ENCODE measurements at regions not wholly inside any gene's neighbourhood (a gene's known extent, or its start where the extent isn't known, plus 50 kb on each side); places are given as distances from the start of the nearest gene placed in this dataset.

GRCh38 chr15:62771234-62771633 lies 271.3 kb upstream of the TPM1 start:
- H3K9ac ChIP-seq (ENCODE audit: low read length), result no peak overlapping the region
- no peak overlapping the region for H3K27ac ChIP-seq (ENCODE audit: low read length in 2 of 2)
- no peaks in the 10 kb centered on the region for H3K9me3 ChIP-seq (ENCODE audit: control extremely low read depth in 1 of 3, control insufficient read depth in 2 of 3, insufficient read depth in 1 of 3, low read length in 2 of 3)
- DNase-seq, result no peak
- H3K4me3 ChIP-seq (ENCODE audit: control extremely low read depth in 1 of 5, extremely low read depth in 1 of 5, insufficient read depth in 1 of 5, low read depth in 2 of 5, low read length in 4 of 5), result no peak overlapping the region
- H4K20me1 ChIP-seq (ENCODE audit: control insufficient read depth, insufficient read depth, low read length, poor library complexity, severe bottlenecking), result no peaks in the 10 kb centered on the region
- TF ChIP-seq CTCF (IDR thresholded peaks at IDR 0.05) (no peak), EZH2 (IDR thresholded peaks at IDR 0.05; ENCODE audit: borderline replicate concordance, insufficient read depth, low read depth, low read length, poor library complexity, severe bottlenecking) (no peak)
- H2AFZ ChIP-seq (ENCODE audit: insufficient read depth, low read depth, low read length, poor library complexity, severe bottlenecking), result no peak overlapping the region
- intact Hi-C loops (cut with micrococcal nuclease), result no loop called here
- POLR2A ChIA-PET, result no interaction called here
- H3K36me3 ChIP-seq (replicated peaks in 1 of 2; ENCODE audit: control extremely low read depth in 1 of 2, control insufficient read depth in 1 of 2, extremely low read depth in 1 of 2, insufficient read depth in 2 of 2, low read length in 1 of 2), result no peaks in the 10 kb centered on the region
- WGBS (ENCODE audit: insufficient coverage), result 100% methylated on average over 1 of the region's 2 CpGs
- no peaks in the 10 kb centered on the region for H3K79me2 ChIP-seq (ENCODE audit: control insufficient read depth, insufficient read depth, low read length)
- H3K4me1 Mint-ChIP-seq, result no peaks in the 10 kb centered on the region
- no peak overlapping the region for H3K4me3 Mint-ChIP-seq
- H3K4me2 ChIP-seq (replicated peaks; ENCODE audit: low read depth, low read length, poor library complexity, severe bottlenecking), result no peak overlapping the region
- no peaks in the 10 kb centered on the region for H3K9me3 Mint-ChIP-seq (ENCODE audit: insufficient read depth)
- H3K4me1 ChIP-seq (ENCODE audit: control insufficient read depth in 2 of 2, insufficient read depth in 2 of 2, low read length in 2 of 2), result no peaks in the 10 kb centered on the region
- H3K27me3 Mint-ChIP-seq, result no peaks in the 10 kb centered on the region
- CTCF ChIA-PET, result no interaction called here
- ATAC-seq (ENCODE audit: low read depth), result no peak
- H3K27ac Mint-ChIP-seq, result no peak overlapping the region
- no peaks in the 10 kb centered on the region for H3K27me3 ChIP-seq (replicated peaks in 1 of 4; ENCODE audit: control extremely low read depth in 1 of 4, control insufficient read depth in 3 of 4, insufficient read depth in 4 of 4, low read length in 3 of 4)

- CTCF ChIA-PET, result no interaction called here
- Mint-ChIP-seq H3K9me3 (ENCODE audit: insufficient read depth) (no peaks in the 10 kb centered on the region), H3K27me3 (no peaks in the 10 kb centered on the region), H3K27ac (no peak overlapping the region), H3K4me3 (no peak overlapping the region), H3K4me1 (no peaks in the 10 kb centered on the region)
- DNase-seq (no peak), ATAC-seq (ENCODE audit: low read depth) (no peak)
- POLR2A ChIA-PET, result no interaction called here
- Histone ChIP-seq H3K9ac (ENCODE audit: low read length) (no peak overlapping the region), H2AFZ (ENCODE audit: insufficient read depth, low read depth, low read length, poor library complexity, severe bottlenecking) (no peak overlapping the region), H3K79me2 (ENCODE audit: control insufficient read depth, insufficient read depth, low read length) (no peaks in the 10 kb centered on the region), H3K4me2 (replicated peaks; ENCODE audit: low read depth, low read length, poor library complexity, severe bottlenecking) (no peak overlapping the region), H3K4me1 (ENCODE audit: control insufficient read depth in 2 of 2, insufficient read depth in 2 of 2, low read length in 2 of 2) (no peaks in the 10 kb centered on the region), H3K27ac (ENCODE audit: low read length in 2 of 2) (no peak overlapping the region), H3K9me3 (ENCODE audit: control extremely low read depth in 1 of 3, control insufficient read depth in 2 of 3, insufficient read depth in 1 of 3, low read length in 2 of 3) (no peaks in the 10 kb centered on the region), H3K27me3 (replicated peaks in 1 of 4; ENCODE audit: control extremely low read depth in 1 of 4, control insufficient read depth in 3 of 4, insufficient read depth in 4 of 4, low read length in 3 of 4) (no peaks in the 10 kb centered on the region), H3K36me3 (replicated peaks in 1 of 2; ENCODE audit: control extremely low read depth in 1 of 2, control insufficient read depth in 1 of 2, extremely low read depth in 1 of 2, insufficient read depth in 2 of 2, low read length in 1 of 2) (no peaks in the 10 kb centered on the region), H4K20me1 (ENCODE audit: control insufficient read depth, insufficient read depth, low read length, poor library complexity, severe bottlenecking) (no peaks in the 10 kb centered on the region), H3K4me3 (ENCODE audit: control extremely low read depth in 1 of 5, extremely low read depth in 1 of 5, insufficient read depth in 1 of 5, low read depth in 2 of 5, low read length in 4 of 5) (no peak overlapping the region)
- no peak for TF ChIP-seq EZH2 (IDR thresholded peaks at IDR 0.05; ENCODE audit: borderline replicate concordance, insufficient read depth, low read depth, low read length, poor library complexity, severe bottlenecking)
- TF ChIP-seq CTCF (IDR thresholded peaks at IDR 0.05), result no peak
- intact Hi-C loops (cut with micrococcal nuclease), result no loop called here
- 92% methylated on average over 8 of the region's 12 CpGs for WGBS (ENCODE audit: insufficient coverage)
Observed at GRCh38 chr15:62773369-62774165, 269.0 kb upstream of the TPM1 start.

All from B cell (primary cell).